HPDE6-E6E7 (cell line): ENCODE measurements at regions not wholly inside any gene's neighbourhood (a gene's known extent, or its start where the extent isn't known, plus 50 kb on each side); places are given as distances from the start of the nearest gene placed in this dataset.
A peak's percentile ranks its signal among the peaks of the same experiment; 100 is the strongest.

Source experiments
- DNase-seq: peaks from one replicate; pipeline ENCODE4 v3.0.0; 2011; ENCODE audit warnings: missing footprints; ENCODE audit errors: extremely low spot score

DNA sequence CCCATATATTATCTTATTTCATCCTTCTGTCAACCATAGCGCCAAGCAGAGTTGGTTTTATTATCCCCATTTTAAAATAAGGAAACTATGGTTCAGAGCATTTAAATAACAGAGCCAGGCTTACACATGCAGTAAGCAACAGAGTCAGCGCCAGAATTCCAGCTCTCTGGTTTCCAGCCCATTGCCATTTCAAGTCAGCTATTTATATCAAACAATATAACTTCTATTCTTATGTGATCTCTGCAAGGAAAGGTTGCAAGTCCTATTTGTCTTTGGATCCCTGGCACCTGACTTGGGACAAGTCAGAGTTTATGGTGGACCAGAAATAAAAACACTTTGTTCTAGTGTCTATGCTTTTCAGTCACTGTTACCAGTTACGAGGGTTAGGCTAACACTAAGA lies 174.1 kb upstream of the EEA1 start:
- DNase-seq = no peak

GRCh38 chr12:93104535-93104934 lies 175.4 kb upstream of the EEA1 start:
- no peak for DNase-seq

GRCh38 chr12:93106910-93107309 lies 177.8 kb upstream of the EEA1 start:
- no peak for DNase-seq

DNA sequence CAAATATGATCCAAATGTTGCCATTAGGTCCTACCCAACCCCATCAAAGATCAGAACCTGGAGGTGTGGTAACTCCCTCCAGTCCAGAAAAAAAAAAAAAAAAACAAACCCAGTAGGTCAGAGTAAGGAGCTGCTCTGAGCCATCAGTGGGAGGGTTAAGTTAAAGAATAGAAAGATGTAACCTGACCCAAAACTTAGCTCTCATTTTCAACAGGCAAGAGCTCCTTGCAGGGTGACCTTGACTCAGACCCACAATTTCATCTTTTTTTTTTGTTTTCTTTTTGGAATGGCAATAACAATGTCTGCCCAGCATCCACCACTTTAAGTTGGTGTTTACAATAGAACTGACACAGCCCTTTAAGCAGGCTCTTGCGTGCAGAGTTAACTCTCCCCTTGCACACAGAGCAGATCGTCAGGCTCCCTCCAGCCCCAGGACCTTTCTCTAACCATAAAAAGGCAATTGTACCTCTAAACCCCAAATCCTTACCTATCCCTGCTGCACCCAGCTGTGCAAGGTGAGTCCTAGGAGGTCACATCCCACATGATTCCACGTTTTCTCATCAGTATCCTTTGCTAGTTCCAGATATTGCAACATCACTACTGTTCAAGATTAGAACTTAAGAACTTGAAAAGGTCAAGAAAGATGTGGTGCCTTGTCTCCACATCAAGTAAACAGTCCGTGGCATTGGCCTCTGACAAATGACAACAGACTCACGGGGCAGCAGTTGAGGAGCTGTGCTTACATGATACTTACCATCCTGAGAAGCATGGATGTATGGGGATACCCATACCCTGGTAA lies 178.6 kb upstream of the EEA1 start:
- DNase-seq = no peak

GRCh38 chr12:93108985-93109384 lies 179.9 kb upstream of the EEA1 start:
- no peak for DNase-seq

DNA sequence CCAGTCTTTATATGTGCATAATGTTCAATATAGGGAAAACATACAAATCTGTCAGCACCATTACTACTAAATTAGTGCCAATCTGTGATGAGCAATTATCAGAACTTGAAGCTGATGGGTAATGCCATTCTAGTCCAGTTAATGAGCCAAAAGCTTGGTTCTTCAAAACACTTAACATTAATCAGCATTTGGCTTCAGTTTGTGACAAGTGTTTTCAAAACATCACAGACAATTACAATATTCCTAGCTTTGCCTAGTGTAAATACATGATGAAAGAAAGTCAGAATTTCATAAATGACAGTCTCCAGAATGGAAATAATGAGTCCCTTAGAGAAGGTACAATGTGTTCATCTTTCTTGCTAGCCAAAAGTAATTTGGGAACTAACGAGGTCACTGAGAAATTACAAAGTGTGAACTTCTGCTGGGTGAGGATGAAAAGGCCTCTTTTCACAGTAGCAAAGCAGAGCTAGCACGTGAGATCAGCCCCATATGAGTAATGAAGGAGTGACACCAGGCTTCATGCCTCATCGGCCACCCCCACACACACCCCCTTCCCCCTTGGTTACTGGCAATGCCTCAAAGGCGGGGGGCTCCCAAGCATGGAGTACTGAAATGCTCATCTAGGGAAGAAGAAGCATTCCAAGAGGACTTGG lies 180.6 kb upstream of the EEA1 start:
- DNase-seq = no peak

- DNase-seq = no peak
Observed at GRCh38 chr12:93111773-93112172, 182.7 kb upstream of the EEA1 start.

DNA sequence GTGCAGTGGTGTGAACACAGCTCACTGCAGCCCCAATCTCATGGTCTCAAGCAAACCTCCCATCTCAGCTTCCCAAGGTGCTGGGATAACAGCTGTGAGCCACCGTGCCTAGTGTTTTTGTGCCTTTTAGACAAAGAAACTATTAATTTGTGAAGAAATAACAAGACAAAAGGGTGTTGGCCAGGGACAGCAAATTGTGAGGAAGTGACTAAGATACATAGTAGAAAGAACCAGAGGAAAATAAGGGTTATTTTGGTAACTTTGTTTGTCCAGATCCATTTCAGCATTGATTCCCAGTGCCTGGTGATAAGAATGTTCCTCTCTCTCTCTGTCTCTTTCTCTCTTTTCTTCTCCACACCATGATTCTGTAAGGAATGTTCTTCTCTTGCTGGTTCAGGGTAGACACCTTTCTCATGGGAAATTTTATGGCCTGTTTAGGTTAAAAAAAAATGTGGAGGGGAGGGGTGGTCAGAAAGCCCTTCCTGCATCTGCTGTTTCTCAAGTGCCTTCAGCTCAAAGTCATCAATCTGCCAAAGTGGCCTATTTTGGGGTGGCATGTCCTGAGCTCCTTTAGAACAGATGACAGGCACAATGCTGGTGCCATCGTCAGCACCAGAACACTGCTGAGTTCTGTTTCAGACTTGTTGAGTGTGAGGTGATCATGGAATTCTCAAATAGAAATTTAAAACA lies 184.4 kb upstream of the EEA1 start:
- DNase-seq = no peak

- no peak for DNase-seq
Observed at GRCh38 chr12:93115198-93115601, 186.1 kb upstream of the EEA1 start.

DNA sequence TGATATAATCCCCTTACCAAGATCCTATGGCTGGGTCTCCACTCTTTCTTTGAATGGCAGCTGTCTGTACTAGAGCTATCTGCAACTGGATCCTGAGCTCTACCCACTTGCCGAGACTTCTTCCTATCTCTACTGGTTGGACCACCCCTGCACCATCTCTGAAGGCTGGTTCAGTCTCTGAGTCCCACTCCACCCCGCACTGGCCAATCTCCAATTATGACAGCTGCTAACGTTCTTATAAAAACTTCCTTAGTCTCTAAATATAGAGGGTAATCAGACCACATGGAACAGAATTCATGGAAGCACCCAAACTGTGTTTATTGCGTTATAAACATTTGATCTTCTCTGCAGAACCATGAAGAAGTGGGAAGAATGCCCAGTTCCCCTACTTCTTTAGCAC lies 186.6 kb upstream of the EEA1 start:
- no peak for DNase-seq

GRCh38 chr12:93116632-93117031 lies 187.5 kb upstream of the EEA1 start:
- no peak for DNase-seq

DNA sequence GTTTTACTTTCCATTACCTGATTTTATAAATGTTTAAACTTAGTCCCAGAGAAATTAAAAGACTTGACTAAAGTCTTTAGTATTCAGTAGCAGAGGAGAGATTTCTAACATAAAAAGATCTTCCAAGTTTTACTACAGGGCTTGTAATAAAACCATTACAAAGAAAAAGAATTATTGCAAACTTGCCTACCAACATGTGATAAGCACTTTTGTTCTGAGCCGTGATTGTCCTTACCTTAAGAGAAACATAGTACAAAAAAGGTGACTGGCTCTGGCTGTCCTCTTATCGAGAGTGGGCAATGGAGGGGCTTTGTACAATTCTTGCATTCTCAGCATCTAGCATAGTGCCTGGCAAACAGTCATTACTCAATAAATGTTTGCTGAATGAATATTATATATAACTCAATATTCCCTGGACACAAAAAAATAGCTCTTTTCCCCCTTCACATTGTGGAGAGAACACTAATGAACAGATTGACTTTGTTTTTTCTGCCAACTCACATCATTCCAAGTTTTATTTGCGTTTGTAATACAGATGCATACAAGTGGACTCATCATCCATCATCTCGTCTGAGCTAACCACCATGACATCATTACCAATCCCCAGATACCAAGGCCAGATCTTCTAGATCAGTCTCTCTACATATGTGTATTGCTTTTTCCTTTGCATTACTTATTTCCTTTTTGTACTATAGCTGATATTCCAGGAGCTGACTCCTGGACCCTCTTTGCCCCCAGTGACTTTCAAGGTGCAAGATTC lies 192.8 kb upstream of the EEA1 start:
- DNase-seq = peak; percentile 63

- peak; percentile 92 for DNase-seq
Observed at GRCh38 chr12:93122569-93123091, 193.5 kb upstream of the EEA1 start.

DNA sequence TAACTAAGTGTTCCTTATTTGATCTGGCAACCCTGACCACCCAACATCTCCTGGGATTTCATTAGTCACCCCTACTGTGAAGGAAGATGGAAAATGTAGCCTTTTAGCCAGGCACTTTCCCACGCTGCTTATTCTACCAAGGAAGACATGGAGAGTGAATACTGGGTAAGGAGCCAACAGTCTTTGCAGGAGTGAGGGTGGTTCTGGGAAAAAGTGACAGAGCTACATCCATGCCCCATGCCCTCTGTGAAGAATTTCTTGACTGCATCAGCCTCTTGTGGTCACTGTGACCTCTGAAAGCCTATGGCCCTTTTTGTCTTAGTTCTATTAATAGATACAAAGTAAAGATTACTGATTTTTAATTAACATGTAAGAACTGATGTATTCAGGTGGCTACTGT lies 196.0 kb upstream of the EEA1 start:
- DNase-seq = no peak

DNA sequence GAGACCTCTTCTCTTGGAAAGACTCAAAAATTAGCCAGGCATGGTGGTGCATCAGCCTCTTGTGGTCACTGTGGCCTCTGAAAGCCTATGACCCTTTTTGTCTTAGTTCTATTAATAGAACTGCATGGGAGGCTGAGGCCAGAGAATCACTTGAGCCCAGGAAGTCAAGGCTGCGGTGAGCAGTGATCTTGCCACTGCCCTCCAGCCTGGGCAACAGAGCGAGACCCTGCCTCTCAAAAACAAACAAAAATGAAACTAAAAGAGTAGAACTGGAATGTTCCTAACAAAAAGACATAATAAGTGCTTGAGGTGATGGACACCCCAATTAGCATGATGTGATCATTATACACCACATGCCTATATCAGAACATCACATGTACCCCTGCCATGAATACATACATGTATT lies 197.0 kb upstream of the EEA1 start:
- DNase-seq = no peak

GRCh38 chr12:93127107-93127560 lies 198.0 kb upstream of the EEA1 start:
- DNase-seq = no peak

DNA sequence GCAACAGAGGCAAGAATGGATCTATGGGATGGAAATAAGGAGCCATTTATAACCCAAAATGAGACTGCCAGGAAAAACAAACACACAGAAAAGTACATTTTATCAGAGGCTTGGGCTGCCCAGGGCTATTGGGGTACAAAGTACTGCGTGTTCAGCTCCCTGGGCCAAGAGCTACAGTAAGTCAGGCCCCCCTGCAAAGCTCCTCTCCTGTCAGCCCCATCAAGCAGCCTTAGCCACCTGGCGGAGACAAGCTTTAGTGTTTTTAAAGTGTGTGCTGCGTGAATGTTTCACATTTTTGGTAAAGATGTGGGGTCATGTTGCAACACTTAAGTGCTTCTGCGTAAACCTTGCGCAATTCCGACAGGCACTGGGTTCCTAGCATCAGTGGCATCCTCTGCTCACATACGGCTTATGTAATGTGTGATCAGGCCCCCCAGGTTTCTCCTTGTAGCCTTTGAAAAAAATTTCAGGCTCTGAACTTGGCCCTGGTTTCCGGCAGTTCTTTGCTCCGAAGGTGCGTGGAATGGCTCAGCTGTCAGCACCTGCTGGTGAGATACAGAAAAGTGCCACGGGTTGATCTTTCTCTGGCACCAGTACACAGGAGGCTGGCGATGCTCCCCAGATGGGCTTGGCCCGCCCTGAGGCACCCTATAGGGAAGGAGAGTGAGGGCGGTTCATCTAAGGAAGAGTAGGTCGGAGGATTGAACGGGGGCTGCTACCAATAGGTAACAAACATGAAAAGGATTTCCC lies 198.7 kb upstream of the EEA1 start:
- DNase-seq = no peak

- DNase-seq = no peak
Observed at GRCh38 chr12:93128332-93128707, 199.2 kb upstream of the EEA1 start.

GRCh38 chr12:93130366-93131054 lies 201.4 kb upstream of the EEA1 start:
- DNase-seq = no peak

GRCh38 chr12:93133361-93133760 lies 204.3 kb upstream of the EEA1 start:
- no peak for DNase-seq
